Tibial nerve (tissue), 4 donors: ENCODE measurements at regions not wholly inside any gene's neighbourhood (a gene's known extent, or its start where the extent isn't known, plus 50 kb on each side); places are given as distances from the start of the nearest gene placed in this dataset.
"Not testable (repeated sequence)": the region's sequence is repeated elsewhere in the genome, so short reads cannot be mapped to it uniquely, and the experiment has no call there.

ENCODE experiments used
- CTCF ChIP-seq, 5 experiments: fragments of 200-600 bp in 3 of 5; fragments of 450-650 bp in 2 of 5; sonication (generic) in 3 of 5; IDR thresholded peaks; one replicate each; pipeline ENCODE4 v1.5.1; 2016 to 2019; ENCODE audit warnings: antibody characterized with exemption in 5 of 5, mild to moderate bottlenecking in 3 of 5, moderate library complexity in 2 of 5
- EP300 ChIP-seq, 2 donors: sonication (generic); formaldehyde crosslinking; IDR thresholded peaks; one replicate each; pipeline ENCODE4 v1.6.1; 2017; ENCODE audit warnings: antibody characterized with exemption in 2 of 2, mild to moderate bottlenecking in 1 of 2
- POLR2A ChIP-seq, 2 donors: fragments of 450-650 bp; IDR thresholded peaks; one replicate each; pipeline ENCODE4 v1.6.1; 2017; ENCODE audit warnings: antibody characterized with exemption in 2 of 2, mild to moderate bottlenecking in 2 of 2, moderate library complexity in 2 of 2

GRCh38 chr11:38601371-38601770 is 2003.3 kb upstream of the RAG2 start:
- TF ChIP-seq CTCF, POLR2A, EP300 (IDR thresholded peaks at IDR 0.05): not testable (repeated sequence)
